ENCODE measurements at regions not wholly inside any gene's neighbourhood (a gene's known extent, or its start where the extent isn't known, plus 50 kb on each side); places are given as distances from the start of the nearest gene placed in this dataset.
"Not testable (repeated sequence)": the region's sequence is repeated elsewhere in the genome, so short reads cannot be mapped to it uniquely, and the experiment has no call there.

DNA sequence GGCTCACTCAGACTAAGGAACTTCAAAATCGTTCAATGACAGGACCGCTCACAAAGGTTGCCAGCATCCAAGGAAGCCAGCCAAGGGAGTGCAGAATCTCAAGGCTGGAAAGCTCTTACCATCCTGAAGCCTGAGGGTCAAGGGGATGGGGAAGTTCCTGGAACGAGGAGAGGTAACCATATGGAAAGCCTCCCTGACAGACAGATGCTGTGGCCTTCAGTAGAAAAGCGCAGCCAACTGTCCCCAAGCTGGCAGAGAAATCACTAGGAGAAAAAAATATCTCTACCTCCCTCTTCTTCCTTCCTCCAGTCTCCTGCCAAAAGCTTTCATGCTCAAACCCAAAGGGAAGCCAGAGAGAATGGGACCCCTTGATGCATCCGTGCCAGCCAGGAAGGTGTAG is 90.5 kb upstream of the RANBP3L start:
- no peak for DNase-seq

DNA sequence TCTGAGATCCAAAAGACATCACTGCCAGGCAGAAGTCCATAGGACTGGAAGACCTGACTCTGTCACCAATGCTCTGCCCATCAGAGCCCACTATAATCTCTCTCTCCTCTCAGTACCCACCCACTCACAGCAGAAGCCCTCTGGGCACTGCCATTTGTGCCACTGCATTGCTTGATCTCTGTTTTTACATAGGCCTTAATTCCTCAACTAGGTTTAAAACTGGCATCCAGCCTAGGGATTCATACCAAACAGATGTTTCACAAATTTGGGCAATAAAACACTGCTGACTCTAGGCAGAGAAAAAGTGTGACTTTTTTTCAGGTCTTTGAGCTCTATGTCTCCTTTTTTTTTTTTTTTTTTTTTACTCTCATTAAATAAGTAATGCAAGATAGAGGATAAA is 91.1 kb upstream of the RANBP3L start:
- DNase-seq, result no peak

DNA sequence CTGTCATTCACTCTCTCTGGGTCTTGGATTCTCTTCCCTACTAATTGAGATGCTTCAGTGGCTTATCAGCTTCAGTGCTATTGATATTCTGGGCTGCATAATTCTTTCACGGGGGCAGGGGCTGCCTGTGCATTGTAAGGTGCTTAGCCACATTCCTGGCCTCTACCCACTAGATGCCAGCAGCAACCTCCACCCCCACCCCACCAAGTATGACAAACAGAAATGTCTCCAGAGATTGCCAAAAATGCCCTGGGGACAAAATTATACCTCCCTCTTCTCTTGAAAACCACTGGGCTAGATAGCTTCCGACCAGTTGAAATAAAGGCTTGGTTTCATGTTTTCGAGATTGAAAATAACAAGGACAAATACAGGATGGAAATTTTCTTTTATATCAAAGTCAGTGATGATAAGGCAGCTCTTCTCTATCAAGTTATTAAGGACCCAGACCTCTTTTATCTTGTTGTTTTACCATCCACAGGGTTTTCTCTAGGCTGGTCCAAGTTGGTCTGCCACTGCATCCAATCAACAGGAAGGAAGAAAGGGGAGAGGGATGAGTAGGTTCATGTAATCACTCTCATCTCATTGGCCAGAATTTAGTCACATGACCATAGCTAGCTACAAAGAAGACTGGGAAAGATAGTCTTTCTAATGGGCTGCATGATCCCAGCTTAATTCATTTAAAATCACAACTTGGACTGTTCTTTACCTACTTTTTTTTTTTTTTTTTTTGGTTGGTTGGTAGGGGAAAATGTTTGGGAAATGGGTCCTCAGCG is 92.1 kb upstream of the RANBP3L start:
- DNase-seq, result no peak

DNA sequence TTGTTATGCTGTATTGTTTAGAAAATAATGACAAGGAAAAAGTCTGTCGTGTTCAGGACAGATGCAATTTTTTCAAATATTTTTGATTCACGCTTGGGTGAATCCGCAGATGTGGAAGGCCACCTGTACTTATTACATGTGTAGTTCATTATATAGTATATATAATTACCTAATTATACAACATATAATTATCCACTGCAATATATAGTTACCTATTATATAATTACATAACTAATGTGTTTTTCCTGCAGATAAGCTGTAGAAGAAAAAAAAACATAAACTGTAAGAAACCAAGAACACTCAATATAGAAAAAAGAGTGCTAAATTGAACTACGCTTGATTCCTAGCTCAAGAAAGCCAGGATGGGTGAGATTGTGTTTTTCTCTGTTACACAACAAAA is 93.6 kb upstream of the RANBP3L start:
- DNase-seq, result no peak

DNA sequence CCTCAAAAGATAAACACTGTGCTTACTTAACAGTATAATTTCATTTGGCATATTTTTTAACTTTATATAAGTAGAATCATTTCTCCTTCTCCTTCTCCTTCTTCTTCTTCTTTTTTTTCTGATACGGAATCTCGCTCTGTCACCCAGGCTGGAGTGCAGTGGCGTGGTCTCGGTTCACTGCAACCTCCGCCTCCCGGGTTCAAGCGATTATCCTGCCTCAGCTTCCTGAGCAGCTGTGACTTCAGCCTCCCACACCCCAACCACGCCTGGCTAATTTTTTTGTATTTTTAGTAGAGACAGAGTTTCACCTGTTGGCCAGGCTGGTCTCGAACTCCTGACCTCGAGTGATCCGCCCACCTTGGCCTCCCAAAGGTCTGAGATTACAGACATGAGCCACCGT is 94.2 kb upstream of the RANBP3L start:
- DNase-seq, result not testable (repeated sequence)

DNA sequence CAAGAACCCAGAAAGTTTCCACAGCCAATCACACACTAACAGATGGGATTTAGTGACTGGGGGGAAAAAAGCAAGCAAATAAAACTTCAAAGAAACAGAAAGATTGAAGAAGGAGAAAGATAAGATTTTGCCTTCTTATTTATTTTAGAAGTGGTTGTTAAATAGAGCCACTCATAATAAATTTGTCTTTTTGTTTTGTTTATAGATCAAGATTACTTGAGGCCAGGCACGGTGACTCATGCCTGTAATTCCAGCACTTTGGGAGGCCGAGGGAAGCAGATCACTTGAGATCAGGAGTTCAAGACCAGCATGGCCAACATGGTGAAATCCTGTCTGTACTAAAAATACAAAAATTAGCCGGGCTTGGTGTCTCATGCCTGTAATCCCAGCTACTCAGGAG is 94.9 kb upstream of the RANBP3L start:
- DNase-seq, result no peak

DNA sequence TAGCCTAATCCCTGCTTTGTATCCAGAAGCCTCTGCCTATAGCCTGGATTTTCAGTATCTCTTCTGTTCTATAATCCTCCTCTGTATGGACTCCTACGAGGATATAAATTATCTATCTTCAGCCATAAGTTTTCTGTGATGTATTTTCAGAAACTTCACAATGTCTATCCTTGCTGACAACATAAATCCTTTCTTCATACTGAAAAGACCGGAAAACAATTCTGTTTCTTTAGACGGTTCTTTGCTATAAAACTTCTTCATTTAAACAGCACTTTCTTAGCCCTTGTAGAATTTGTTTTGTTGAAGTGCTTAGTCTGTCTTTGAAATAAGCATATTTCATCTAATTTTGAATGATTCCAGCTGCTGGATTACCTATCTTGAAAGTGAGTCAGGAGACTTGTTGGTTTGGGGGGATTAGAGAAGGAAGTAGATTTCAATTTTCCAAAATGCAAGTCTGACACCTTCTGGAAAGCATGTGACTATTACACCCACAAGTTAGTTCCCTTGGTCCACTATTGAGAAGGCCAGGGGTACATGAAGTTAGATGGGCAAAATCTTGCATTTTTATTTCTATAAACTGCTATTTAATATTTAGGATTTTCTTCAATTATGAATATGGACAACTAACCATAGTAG is 96.3 kb upstream of the RANBP3L start:
- DNase-seq, result no peak

DNA sequence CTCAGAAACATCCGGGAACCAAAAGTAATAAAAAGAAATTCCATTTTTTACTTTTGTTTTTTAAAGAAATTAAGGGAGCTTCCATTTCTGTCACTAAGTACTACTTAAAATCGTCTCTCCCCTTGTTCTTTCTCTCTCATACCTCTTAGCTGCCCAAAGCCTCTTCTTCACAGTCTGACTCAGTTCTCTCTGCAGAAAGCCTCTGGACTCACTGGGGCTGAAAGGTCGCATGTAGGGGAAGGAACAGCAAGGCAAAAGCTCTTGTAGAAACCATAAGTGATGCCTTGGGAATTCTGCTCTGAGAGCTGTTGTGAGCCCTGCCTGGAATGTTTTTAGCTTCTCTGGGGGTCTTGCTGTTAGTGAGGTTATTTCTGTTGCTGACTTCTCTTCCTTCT is 100.8 kb upstream of the RANBP3L start:
- no peak for DNase-seq

DNA sequence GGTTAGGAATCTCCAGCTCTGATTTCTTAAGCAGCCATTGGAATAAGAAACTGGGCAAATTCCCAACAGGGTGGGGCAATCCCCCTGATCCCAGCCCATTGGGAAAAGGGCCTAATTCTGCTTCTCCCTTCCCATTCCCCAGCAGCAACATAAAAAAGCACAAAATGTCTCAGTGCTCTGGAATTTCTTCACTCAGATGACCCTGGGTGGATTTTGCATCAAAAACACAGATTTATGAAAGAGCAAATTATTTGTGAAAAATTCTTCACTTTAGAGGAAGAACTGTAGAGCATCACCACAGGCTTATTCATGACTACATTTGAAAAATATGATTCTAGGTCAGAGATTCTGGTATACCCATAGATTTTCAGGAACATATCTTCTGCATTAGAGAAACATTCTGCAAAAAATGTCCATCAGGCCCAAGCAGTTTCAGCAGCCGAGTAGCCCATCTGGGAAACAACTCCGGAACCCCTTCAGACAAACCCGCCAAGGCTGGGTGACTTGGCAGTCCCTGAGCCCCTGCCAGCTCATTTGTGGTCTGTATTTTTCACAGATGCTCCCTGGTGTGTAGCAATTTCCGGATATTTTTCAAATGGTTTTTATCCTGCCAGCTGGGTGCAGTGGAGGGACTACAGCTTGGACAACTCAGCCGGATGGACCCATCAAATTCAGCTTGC is 102.1 kb upstream of the RANBP3L start:
- DNase-seq, result no peak

DNA sequence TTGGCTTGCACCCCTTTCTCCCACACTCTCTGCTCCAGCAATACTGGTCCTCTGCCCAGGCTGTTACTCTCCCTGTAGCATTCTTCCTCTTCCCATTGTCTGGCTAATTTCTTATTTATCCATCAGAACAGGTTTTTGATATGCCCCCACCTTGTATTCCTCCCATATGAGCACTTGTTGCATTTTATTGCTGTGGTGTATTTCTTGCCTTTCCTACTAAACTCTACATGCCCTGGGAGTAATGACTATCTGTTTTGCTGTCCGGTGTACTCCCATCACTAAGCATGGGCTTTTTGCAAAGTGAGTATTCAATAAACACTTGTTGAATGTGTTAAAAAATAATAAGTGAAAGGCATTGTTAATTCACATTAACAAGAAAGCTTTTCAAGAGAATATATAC is 104.3 kb upstream of the RANBP3L start:
- DNase-seq, result no peak

DNA sequence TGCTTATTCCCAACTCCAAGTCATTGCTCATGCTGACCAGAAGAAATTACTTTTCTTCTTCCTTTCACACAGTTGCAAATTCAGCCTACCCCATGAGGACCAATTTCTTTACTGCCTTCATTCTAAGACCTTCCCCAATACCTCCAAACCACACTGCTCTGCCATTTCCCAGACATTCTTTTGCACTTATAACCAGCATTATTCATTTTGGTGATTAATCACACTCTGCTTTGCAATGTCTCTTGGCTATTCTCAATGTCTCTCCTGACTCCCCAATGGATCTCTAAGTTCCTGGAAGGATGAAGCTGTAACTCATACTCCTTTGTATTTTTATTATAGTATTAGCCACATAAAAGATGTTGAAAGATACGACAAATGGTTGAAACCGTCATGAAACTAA is 105.7 kb upstream of the RANBP3L start:
- no peak for DNase-seq

DNA sequence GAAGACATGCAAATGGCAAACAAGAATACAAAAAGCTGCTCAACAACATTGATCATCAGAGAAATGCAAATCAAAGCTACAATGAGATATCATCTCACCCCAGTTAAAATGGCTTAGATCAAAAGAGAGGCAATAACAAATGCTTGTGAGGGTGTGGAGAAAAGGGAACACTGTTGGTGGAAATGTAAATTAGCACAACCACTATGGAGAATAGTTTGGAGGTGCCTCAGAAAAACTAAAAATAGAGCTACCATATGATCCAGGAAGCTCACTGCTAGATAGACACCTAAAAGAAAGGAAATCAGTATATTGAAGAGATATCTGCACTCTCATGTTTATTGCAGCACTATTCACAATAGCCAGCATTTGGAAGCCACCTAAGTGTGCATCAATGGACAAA is 108.0 kb upstream of the RANBP3L start:
- not testable (repeated sequence) for DNase-seq

DNA sequence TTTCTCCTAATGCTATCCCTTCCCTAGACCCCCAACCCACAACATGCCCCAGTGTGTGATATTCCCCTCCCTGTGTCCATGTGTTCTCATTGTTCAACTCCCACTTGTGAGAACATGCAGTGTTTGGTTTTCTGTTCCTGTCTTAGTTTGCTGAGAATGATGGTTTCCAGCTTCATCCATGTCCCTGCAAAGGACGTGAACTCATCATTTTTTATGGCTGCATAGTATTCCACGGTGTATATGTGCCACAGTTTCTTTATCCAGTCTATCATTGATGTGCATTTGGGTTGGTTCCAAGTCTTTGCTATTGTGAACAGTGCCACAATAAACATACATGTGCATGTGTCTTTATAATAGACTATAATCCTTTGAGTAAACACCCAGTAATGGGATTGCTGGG is 109.0 kb upstream of the RANBP3L start:
- DNase-seq, result not testable (repeated sequence)

DNA sequence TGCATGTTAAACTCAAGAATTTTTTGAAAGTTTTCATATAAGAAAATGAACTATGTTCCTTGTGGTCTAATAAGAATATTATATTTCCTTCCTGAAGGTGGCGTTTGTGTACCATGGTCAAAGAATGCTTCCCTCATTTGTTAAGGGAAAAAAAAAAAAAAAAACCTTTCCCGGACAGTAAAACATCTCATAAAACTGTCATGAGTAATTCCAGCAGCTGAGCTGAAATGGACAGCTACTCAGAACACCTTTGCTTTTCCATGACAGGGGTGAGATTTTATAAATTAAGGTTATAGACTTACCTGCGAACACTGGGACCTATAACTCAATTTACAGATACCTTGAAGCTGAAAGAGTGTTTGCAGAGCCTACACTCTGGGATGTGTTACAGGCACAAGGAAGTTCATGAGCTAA is 113.2 kb upstream of the RANBP3L start:
- DNase-seq, result no peak

DNA sequence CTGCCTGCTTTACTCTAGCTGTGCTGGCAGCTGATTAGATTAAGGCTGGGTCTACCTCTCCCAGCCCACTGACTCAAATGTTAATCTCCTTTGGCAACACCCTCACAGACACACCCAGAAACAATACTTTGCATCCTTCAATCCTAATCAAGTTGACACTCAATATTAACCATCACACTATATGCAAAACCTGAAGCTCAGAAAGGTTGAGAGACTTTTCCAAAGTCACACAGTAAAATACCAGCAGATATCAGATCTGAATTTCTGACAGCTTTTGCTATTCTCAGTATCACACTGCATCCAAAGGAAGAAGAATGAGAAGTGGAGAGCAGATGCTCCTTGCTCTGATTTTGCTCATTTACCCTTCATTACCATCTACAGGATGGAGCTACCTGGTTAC is 114.9 kb upstream of the RANBP3L start:
- no peak for DNase-seq

DNA sequence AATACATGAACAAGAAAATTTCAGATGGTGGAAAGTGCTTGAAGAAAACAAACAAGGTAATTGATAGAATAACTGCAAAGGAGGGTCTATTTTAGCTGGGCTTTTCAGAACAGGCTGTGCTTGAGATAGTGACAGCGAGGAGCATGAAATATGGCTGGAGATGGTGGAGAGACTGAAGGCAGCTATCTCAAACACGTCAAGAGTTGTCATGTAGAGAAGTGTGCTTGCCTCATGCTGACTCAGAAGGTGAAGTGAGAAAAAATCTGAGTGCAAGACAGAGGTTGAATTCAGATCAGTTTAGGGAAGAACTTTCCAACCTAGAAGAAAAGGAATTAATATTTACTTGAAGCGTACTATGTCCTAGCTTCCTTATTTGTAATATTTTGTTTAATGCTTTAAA is 115.5 kb upstream of the RANBP3L start:
- DNase-seq, result no peak

DNA sequence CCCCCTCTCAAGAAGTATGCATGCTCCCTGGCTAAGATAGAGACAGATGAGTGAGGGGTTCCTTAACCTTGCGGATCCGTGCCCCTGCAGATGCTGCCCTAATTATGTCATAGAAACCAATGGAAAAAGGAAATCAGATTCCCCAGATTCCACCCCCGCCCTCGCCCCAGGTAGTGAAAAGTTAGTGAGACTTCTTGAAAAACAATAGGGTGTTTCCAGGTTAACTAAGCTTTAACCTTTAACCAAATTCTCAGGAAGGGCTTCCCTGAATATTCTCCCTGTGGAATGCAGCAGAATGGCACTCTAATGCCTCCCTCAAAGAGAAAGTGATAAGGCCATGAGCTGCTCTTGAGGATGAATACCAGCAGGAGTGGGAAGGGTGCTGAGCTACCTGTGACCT is 116.0 kb upstream of the RANBP3L start:
- DNase-seq, result no peak

DNA sequence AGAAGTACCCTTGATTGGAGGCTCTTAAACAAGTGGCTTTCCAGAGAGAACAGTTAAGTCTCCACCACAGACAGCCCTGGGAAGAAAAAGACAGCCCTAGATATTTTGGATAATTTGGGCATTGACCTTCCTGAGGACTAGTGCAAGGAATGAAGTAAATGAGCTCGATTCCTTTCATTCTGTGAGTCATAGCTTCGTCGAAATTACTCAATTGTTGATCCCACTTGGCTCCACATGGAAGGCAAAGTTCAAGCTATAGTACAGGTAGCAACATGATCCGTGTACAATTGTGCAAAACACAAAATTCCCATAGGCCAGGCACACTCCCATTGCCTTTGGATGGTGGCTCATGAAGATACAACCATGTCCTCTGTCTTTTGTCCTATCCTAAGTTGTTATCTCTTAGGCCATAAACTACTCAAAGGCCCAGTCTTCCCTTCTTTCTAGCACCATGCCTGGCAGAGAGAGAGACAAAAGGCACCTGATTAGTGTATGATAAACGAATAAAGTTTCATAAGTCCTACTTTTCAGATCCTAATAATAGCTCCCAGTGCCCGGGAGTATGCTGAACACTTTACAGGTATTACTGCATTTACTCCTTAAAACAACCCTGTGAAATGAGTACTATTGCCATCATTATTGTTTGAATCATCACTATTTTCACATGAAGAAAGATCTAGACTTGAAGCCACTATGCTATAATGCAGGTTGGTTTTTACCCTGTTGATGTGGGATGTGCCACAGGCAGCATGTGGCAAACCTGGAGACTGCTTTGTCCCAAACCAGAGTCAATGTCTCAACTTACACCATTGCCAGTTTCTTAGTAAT is 116.7 kb upstream of the RANBP3L start:
- DNase-seq, result no peak

DNA sequence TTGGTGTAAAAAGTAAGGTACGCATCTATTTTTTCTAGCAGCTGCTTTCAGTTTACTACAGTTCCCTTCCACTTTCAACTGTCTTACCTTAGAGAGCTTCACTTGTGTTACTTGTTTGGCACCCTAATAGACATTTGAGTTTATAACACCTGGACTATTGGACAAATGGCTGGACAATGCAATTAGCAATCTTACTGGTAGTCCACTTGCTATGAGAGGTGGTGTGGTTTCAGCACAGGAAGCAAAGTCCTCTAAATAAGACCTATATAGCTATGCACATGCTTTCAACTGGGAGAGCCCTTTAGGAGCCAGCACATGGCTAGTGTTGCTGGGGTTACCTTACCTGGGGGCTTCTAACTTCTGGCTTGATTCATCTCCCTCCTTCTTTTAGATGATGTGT is 119.6 kb upstream of the RANBP3L start:
- DNase-seq, result no peak

DNA sequence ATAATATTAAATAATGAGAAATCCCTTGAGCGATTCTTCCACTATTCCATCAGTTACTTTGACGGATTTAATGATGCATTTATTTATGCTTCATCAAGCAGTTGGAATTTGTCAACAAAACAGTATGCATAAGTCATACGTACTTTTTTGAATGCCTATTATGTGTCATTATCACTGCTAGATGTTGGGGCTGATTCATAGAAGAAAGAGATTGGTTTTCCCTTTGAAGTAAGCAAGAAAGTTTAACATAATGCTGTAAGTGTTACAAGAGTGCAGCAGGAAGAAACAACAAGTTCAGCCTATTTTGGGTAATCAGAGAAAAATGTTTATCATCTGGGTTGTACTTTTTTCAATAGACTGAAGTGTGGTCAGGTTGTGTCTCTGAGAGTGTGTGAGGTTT is 121.2 kb upstream of the RANBP3L start:
- DNase-seq, result no peak

DNA sequence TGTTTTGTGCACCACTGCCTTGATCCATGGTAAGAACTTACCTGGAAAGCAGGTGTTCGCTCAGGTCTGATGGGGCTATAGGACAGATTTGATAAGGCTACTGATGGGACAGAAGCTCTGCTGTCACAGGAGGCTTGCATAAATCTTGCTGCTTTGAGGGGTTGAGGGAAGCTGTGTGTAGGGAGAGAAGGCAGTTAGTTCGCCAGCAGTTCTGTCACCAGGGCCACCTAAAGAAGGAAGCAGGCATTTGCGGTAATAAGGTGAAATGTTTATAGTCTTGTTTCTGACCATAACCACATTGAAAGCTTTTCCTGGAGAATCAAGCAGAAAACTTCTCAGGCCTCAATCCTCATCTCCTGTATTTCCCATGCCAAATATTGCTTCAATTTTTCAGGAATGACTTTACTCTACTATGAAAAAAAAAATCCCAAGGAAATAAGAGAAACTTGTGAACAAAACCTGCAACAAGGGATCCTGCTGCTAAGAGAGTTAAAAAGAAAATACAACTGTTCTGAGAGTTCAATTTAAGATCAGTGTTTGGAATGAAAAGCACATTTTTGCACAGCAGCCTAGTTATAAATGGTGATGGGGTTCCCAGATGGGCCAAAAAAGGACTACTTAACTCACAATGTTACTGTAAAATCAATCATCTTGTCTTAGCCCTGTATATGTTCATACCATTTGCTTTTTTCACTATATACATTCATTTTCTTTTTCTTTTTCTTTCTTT is 122.0 kb upstream of the RANBP3L start:
- no peak for DNase-seq

DNA sequence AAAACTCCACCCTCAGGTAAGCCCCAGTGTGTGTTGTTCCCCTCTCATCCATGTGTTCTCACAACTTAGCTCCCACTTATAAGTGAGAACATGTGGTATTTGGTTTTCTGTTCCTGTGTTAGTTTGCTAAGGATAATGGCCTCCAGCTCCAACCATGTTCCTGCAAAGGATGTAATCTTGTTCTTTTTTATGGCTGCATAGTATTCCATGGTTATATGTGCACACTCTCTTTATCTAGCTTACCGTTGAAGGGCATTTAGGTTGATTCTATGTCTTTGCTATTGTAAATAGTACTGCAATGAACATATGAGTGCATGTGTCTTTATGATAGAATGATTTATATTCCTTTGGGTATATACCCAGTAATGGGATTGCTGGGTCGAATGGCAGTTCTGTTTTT is 124.4 kb upstream of the RANBP3L start:
- DNase-seq, result not testable (repeated sequence)

DNA sequence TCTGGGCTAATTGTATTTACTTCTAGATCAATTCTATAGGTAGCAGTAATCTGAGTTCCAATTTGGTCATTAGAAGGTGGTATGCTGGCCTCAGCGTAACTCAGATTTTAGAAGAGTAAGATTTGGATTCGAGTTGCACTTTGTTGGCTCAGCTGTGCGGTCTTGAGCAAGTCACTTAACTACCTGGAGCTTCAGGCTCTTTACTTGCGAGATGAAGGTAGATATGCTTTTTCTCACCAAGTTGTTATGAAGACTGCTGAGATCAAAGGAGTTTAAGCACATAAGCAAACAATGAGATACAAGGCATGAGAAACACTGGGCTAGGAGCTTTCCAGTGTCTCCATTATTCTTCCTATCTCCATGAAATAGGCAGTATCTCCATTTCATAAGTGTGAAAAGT is 133.8 kb upstream of the RANBP3L start:
- no peak for DNase-seq

All from stimulated activated CD4-positive, alpha-beta T cell treated with anti-CD3 and anti-CD28 coated beads, Interleukin-4, amount 100 ng/mL, for 1 hour (primary cell).